ENCODE measurements at regions not wholly inside any gene's neighbourhood (a gene's known extent, or its start where the extent isn't known, plus 50 kb on each side); places are given as distances from the start of the nearest gene placed in this dataset.

GRCh38 chr2:89841476-89841840 is 1150.0 kb downstream of the RPIA start:
- no peak for DNase-seq (ENCODE audit: low read depth)
- no peak overlapping the region for H3K4me3 ChIP-seq (ENCODE audit: low read depth, low read length)
- in situ Hi-C loops (cut with HindIII; ENCODE audit: low sequenced_read_pairs), result no loop called here
- TF ChIP-seq, protein P1, sequence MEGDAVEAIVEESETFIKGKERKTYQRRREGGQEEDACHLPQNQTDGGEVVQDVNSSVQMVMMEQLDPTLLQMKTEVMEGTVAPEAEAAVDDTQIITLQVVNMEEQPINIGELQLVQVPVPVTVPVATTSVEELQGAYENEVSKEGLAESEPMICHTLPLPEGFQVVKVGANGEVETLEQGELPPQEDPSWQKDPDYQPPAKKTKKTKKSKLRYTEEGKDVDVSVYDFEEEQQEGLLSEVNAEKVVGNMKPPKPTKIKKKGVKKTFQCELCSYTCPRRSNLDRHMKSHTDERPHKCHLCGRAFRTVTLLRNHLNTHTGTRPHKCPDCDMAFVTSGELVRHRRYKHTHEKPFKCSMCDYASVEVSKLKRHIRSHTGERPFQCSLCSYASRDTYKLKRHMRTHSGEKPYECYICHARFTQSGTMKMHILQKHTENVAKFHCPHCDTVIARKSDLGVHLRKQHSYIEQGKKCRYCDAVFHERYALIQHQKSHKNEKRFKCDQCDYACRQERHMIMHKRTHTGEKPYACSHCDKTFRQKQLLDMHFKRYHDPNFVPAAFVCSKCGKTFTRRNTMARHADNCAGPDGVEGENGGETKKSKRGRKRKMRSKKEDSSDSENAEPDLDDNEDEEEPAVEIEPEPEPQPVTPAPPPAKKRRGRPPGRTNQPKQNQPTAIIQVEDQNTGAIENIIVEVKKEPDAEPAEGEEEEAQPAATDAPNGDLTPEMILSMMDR (IDR thresholded peaks at IDR 0.05; ENCODE audit: low read depth, low read length, missing control alignments), result no peak

DNA sequence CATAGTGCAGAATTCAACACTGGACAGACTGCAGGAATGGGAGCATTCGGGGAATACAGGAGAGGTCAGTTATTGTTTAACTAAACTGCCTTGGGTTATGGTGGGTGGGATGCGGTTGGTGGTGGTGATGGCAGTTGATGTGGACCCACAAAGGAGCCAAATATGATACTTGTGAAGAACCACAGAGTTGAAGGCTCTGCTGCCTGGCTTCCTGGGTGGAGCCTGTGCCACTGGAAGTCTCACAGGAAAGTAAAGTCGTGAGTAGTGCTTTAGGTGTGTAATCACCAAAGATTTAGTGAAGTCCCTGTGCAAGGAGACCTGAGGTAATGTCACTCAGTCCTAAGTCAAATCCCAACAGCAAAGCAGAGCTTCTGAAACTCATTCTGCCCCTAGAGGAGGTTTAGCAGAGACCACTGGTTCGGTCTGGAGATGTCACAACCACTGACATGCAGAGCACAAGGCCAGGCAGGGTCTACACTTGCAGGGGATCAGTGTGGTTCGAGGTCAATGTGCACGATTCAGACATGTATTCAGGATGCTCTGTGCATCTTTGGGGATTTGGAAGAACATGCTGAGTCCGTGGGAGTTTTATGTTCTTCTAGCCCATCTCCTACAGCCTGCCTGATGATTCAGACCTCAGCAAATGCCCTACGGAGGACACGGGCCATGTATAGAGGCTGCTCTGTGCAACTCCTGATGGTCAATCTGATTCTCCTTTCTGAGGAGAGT is 1150.9 kb downstream of the RPIA start:
- no peak for DNase-seq (ENCODE audit: low read depth)
- in situ Hi-C loops (cut with HindIII; ENCODE audit: low sequenced_read_pairs), result no loop called here
- TF ChIP-seq, protein P1 (IDR thresholded peaks at IDR 0.05; ENCODE audit: low read depth, low read length, missing control alignments), result no peak
- no peak overlapping the region for H3K4me3 ChIP-seq (ENCODE audit: low read depth, low read length)

DNA sequence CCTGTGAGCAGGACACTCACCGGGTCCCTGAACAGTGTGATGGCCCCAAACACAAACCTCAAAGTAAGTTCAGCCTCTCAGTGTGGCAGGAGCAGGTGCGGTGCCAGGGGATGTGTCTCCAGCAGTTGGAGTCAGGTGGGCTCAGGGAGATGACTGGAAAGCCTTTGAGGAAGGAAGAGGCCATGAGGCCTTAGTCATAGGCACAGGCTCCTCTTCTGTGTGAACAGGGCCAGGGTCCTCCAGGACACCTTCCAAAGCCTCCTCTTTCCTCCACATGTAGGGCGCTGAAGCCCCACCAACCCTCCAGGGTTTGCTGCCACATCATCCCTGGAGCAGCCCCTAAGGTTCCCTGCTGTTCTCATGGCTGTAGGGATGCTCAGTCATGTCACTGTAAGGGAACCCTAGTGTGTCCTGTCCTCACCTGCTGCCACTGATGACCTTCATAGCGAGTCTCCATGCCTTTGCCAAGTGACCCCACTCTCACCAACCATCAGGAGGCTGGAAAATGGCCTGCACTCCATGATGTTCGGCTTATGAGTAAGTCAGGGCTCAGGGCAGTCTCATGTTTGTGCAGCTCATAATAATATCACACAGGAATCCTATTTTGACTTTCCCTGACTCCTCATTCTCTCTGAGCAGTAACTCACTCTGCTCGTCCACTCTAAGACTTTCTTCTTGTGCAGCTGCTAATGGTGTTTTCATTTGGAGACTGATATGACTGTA is 1152.9 kb downstream of the RPIA start:
- no peak for DNase-seq (ENCODE audit: low read depth)
- TF ChIP-seq, protein P1 (IDR thresholded peaks at IDR 0.05; ENCODE audit: low read depth, low read length, missing control alignments), result no peak
- in situ Hi-C loops (cut with HindIII; ENCODE audit: low sequenced_read_pairs), result no loop called here
- H3K4me3 ChIP-seq (ENCODE audit: low read depth, low read length), result no peak overlapping the region

DNA sequence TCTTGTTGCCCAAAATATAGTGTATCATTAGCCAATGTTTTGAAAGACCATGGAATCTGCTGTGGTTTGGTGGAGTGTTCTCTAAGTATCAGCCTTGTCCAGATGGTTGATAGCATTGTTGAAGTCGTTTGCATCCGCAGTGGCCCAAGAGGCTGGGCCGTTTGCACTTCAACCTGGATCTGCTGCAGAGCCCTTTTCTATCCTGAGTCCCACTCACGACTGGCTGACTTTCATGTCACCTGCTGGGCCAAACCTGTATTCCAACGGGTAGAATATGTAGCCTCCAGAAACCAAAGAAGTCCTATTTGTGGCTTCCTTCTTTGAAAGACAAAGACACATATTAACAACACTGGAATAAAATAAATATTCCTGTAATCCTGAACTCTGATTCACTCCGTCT is 1154.1 kb downstream of the RPIA start:
- TF ChIP-seq, protein P1 (IDR thresholded peaks at IDR 0.05; ENCODE audit: low read depth, low read length, missing control alignments), result no peak
- no peak for DNase-seq (ENCODE audit: low read depth)
- no peak overlapping the region for H3K4me3 ChIP-seq (ENCODE audit: low read depth, low read length)
- in situ Hi-C loops (cut with HindIII; ENCODE audit: low sequenced_read_pairs), result no loop called here

- no peak overlapping the region for H3K4me3 ChIP-seq (ENCODE audit: low read depth, low read length)
- no peak for DNase-seq (ENCODE audit: low read depth)
- in situ Hi-C loops (cut with HindIII; ENCODE audit: low sequenced_read_pairs), result no loop called here
- TF ChIP-seq, protein P1 (IDR thresholded peaks at IDR 0.05; ENCODE audit: low read depth, low read length, missing control alignments), result no peak
Observed at GRCh38 chr2:89848114-89848513, 1156.6 kb downstream of the RPIA start.

DNA sequence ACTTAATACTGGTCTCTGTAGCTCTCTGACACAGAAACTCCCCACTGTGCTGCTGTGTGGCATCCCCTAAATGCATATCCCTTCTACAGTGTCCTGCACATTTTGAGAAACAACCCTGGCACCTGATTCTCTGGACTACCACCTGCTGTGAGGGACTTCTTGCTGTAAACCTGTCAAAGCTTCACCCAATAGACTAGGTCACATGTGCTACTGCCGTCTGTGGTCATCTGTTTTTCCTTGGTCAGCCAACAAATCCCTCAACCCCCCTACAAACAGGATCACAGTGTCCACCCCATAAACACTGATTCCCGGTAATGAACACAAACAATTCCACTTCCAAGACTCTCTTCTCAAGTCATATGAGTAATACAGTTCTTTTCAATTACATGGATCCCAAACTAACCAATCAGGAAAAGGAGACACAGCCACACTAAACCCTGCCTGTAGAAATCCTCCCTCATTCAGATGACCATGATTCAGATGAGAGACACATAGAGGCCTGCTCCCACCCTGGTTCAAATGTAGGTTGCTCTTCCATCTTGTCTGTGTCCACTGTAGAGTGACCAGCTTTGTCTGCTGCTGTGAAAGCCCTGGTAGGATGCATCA is 1157.4 kb downstream of the RPIA start:
- in situ Hi-C loops (cut with HindIII; ENCODE audit: low sequenced_read_pairs), result no loop called here
- DNase-seq (ENCODE audit: low read depth), result no peak
- TF ChIP-seq, protein P1 (IDR thresholded peaks at IDR 0.05; ENCODE audit: low read depth, low read length, missing control alignments), result no peak
- H3K4me3 ChIP-seq (ENCODE audit: low read depth, low read length), result no peak overlapping the region

All from astrocyte of the cerebellum (primary cell).